HEK293T (cell line): ENCODE measurements at regions not wholly inside any gene's neighbourhood (a gene's known extent, or its start where the extent isn't known, plus 50 kb on each side); places are given as distances from the start of the nearest gene placed in this dataset.

Experiments
- CTCF ChIA-PET: fragments of 350-600 bp; formaldehyde crosslinking; extraction: SDS; loops from one replicate; lab custom pipeline; 2021; ENCODE audit warnings: antibody characterized with exemption, inconsistent platforms; lab: Yijun Ruan, JAX
- POLR2A ChIA-PET: fragments of 350-600 bp; formaldehyde crosslinking; extraction: SDS; loops from one replicate; lab custom pipeline; 2020; ENCODE audit warnings: antibody characterized with exemption, inconsistent platforms; lab: Yijun Ruan, JAX
- DNase-seq: peaks from one replicate; pipeline ENCODE4 v3.0.0; 2012; ENCODE audit warnings: mixed read lengths; ENCODE audit errors: extremely low spot score
- ARNT ChIP-seq: fragments of 450-650 bp; IDR thresholded peaks from 2 replicates; pipeline ENCODE4 v1.6.1; 2017; ENCODE audit warnings: mild to moderate bottlenecking
- BHLHE40 ChIP-seq: fragments of 450-650 bp; IDR thresholded peaks from 2 replicates; pipeline ENCODE4 v1.6.1; 2016; ENCODE audit warnings: mild to moderate bottlenecking, moderate library complexity, borderline replicate concordance
- CTBP1 ChIP-seq: fragments of 450-650 bp; IDR thresholded peaks from 2 replicates; pipeline ENCODE4 v1.6.1; 2016; ENCODE audit warnings: borderline replicate concordance
- ELF4 ChIP-seq: fragments of 450-650 bp; IDR thresholded peaks from 2 replicates; pipeline ENCODE4 v1.6.1; 2017; ENCODE audit warnings: antibody characterized with exemption
- FOXA1 ChIP-seq: fragments of 450-650 bp; IDR thresholded peaks from 2 replicates; pipeline ENCODE4 v1.6.1; 2016; ENCODE audit warnings: mild to moderate bottlenecking
- FOXK2 ChIP-seq: fragments of 450-650 bp; IDR thresholded peaks from 2 replicates; pipeline ENCODE4 v1.6.1; 2016; ENCODE audit warnings: mild to moderate bottlenecking
- FOXM1 ChIP-seq: fragments of 450-650 bp; IDR thresholded peaks from 2 replicates; pipeline ENCODE4 v1.6.1; 2017; ENCODE audit warnings: mild to moderate bottlenecking, borderline replicate concordance
- HDGF ChIP-seq: fragments of 450-650 bp; IDR thresholded peaks from 2 replicates; pipeline ENCODE4 v1.6.1; 2017; ENCODE audit warnings: antibody characterized with exemption, borderline replicate concordance
- L3MBTL2 ChIP-seq: fragments of 450-650 bp; conservative IDR thresholded peaks from 2 replicates; pipeline ENCODE4 v1.6.1; 2016; ENCODE audit warnings: mild to moderate bottlenecking
- LEF1 ChIP-seq: fragments of 450-650 bp; IDR thresholded peaks from 2 replicates; pipeline ENCODE4 v1.6.1; 2017; ENCODE audit warnings: mild to moderate bottlenecking, borderline replicate concordance
- NFRKB ChIP-seq: fragments of 450-650 bp; IDR thresholded peaks from 2 replicates; pipeline ENCODE4 v1.6.1; 2016; ENCODE audit warnings: mild to moderate bottlenecking, moderate library complexity
- SP1 ChIP-seq: fragments of 450-650 bp; IDR thresholded peaks from 2 replicates; pipeline ENCODE4 v1.6.1; 2017
- SUZ12 ChIP-seq: fragments of 450-650 bp; IDR thresholded peaks from 2 replicates; pipeline ENCODE4 v1.6.1; 2016; ENCODE audit warnings: mild to moderate bottlenecking
- TARDBP ChIP-seq: fragments of 450-650 bp; IDR thresholded peaks from 2 replicates; pipeline ENCODE4 v1.6.1; 2016
- ZNF384 ChIP-seq: fragments of 450-650 bp; IDR thresholded peaks from 2 replicates; pipeline ENCODE4 v1.6.1; 2016
- TF ChIP-seq, protein P1 (sequence below): fragments of 450-650 bp; IDR thresholded peaks from 2 replicates; pipeline ENCODE4 v1.6.1; 2016

- ChIA-PET POLR2A (no interaction called here), CTCF (no interaction called here)
- TF ChIP-seq BHLHE40 (no peak), ZNF384 (no peak), LEF1 (no peak), ARNT (no peak), FOXK2 (no peak)
- TF ChIP-seq, protein P1, sequence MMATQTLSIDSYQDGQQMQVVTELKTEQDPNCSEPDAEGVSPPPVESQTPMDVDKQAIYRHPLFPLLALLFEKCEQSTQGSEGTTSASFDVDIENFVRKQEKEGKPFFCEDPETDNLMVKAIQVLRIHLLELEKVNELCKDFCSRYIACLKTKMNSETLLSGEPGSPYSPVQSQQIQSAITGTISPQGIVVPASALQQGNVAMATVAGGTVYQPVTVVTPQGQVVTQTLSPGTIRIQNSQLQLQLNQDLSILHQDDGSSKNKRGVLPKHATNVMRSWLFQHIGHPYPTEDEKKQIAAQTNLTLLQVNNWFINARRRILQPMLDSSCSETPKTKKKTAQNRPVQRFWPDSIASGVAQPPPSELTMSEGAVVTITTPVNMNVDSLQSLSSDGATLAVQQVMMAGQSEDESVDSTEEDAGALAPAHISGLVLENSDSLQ, result no peak
- no peak for DNase-seq
These were observed 237.9 kb upstream of the CLINT1 start for GRCh38 chr5:158096835-158097234.

DNA sequence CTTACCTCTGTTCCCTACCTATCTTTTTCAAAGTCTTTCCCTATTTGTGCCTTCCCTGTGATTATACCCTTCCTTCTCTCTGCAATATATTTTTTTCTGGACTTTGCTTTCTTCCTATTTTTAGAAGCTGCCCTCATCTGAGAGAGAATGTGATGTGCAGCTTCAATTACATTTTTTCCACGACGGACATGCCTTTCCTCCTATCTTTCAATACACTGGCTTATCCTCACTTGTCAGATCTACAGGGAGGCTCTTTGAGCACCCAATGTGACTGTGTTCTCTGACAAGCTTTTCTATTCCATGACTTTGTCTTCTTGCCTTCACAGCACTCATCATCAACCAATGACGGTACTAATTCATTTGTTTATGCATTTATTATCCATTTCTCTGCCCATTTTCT is 227.9 kb upstream of the CLINT1 start:
- no peak for DNase-seq
- no peak for TF ChIP-seq BHLHE40
- TF ChIP-seq CTBP1, result no peak
- TF ChIP-seq SUZ12, result no peak
- no peak for TF ChIP-seq FOXA1
- TF ChIP-seq ARNT, result no peak
- no peak for TF ChIP-seq L3MBTL2
- TF ChIP-seq ZNF384, result no peak
- TF ChIP-seq NFRKB, result no peak
- TF ChIP-seq SP1, result no peak
- no peak for TF ChIP-seq FOXM1
- TF ChIP-seq, protein P1, result no peak
- no peak for TF ChIP-seq HDGF
- no peak for TF ChIP-seq TARDBP
- no peak for TF ChIP-seq FOXK2
- TF ChIP-seq LEF1, result no peak
- TF ChIP-seq ELF4, result no peak
- CTCF ChIA-PET, result interaction anchor here (0.6 to 3.7 kb wide), 2 partner anchors 12 to 36 kb away, joined by 4 to 20 read pairs; no protein-coding TSS in a partner anchor
- POLR2A ChIA-PET, result no interaction called here

DNA sequence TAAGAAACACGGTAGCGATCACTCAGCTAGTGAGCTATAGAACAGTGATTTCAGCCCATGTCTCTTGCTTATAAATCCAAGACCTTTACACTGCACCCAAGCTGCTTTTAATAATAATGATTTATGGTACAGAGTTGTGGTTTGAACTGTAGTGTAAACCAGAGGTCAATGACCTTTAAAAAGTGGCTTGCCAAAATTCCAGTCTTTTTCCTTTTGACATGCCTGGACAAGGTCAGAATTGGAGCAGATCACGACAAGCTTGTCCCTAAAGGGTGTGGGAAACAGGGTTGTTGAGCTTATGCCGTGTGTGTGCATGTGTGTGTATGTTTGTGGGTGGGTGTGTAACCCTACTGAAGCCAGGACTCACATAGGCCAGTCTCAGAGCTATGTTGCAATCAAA is 225.3 kb upstream of the CLINT1 start:
- ChIA-PET POLR2A (no interaction called here), CTCF (interaction anchor here (0.8 to 1.7 kb wide), 2 partner anchors 9 to 19 kb away, joined by 3 to 12 read pairs; no protein-coding TSS in a partner anchor)
- no peak for TF ChIP-seq SP1
- TF ChIP-seq FOXM1, result no peak
- TF ChIP-seq HDGF, result no peak
- TF ChIP-seq FOXK2, result no peak
- DNase-seq, result no peak

DNA sequence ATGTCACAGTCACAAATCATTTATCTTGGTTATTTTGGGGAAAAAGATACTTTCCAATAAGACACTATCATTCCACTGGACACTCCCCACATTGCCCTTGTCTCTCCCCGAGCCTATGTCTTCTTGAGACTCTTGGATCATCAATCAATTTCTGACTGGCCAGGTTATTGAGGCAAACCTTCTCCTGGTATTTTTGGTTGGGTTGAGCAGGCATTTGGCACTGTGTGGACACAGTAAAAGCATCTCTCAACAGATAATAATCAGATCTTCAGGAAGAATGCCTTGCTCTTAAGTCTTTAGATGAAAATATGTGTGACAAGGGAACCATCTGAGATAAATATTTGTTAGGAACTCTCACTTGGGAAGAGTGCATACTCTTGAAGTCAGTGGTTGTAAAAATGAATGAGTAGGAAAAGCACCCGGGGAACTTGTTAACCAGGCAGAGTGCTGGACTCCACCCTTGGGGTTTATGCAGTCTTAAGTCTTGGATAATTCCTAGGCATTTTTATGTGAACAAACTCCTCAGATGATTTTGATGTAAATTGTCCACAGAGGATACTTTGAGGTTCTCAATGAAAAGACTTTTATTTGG is 223.8 kb upstream of the CLINT1 start:
- no peak for DNase-seq
- TF ChIP-seq HDGF (no peak), ELF4 (no peak), TARDBP (no peak), SP1 (no peak), SUZ12 (no peak)
- POLR2A ChIA-PET, result no interaction called here
- CTCF ChIA-PET, result no interaction called here

DNA sequence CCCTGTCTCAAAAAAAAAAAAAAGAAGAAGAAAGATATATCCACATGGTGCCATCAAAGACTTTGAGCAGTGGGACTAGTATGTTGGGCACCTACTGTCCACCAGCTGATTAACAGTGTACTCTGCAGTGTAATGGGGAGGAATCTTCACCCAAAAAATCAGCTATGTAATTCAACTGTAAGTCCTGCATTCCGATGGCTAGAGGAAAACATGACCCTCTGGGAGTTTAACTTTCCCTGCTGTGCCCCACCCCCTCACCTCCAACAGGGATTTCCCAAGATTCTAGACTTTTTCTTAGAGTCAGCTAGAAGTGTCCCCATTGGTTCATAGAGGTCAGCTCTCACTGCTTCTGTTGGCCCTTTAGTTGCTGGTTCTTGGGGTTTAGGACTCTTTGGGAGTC is 221.2 kb upstream of the CLINT1 start:
- ChIA-PET CTCF (interaction anchor here (0.7 to 0.9 kb wide), 3 partner anchors 14 to 68 kb away, joined by 3 to 6 read pairs (median 3); no protein-coding TSS in a partner anchor), POLR2A (no interaction called here)
- no peak for DNase-seq
- no peak for TF ChIP-seq LEF1
- no peak for TF ChIP-seq BHLHE40
- TF ChIP-seq SP1, result no peak
- TF ChIP-seq SUZ12, result no peak
- no peak for TF ChIP-seq ZNF384
- no peak for TF ChIP-seq HDGF
- TF ChIP-seq L3MBTL2, result no peak
- TF ChIP-seq ARNT, result no peak
- no peak for TF ChIP-seq FOXM1
- TF ChIP-seq, protein P1, result no peak
- no peak for TF ChIP-seq ELF4
- TF ChIP-seq CTBP1, result no peak
- no peak for TF ChIP-seq NFRKB
- no peak for TF ChIP-seq FOXK2
- no peak for TF ChIP-seq FOXA1
- no peak for TF ChIP-seq TARDBP

DNA sequence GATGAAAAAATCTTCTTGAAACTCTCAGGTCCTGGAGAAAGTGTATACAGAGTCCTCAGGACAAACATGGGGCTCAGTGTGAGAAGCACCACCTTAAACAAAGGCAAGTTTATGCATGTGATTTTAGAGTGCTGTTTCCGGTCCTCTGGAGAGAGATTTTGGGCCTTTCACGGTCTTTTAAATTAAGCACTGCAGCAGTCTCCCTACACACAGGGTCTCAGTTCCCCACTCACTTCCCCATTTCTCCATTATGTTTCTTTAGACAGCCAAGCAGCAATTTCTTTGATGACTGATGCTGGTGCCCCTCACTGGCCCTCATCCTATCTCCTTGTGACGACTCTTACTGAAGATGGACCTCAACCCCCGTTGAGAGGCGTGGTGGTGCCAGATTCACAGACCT is 220.2 kb upstream of the CLINT1 start:
- TF ChIP-seq FOXK2 (no peak), HDGF (no peak), SP1 (no peak), L3MBTL2 (no peak), FOXM1 (no peak), SUZ12 (no peak), BHLHE40 (no peak), NFRKB (no peak), ARNT (no peak), CTBP1 (no peak)
- CTCF ChIA-PET, result no interaction called here
- DNase-seq, result no peak

More for the DNA sequence above, 220.2 kb upstream of the CLINT1 start:
- POLR2A ChIA-PET, result no interaction called here
